ENCODE measurements at regions not wholly inside any gene's neighbourhood (a gene's known extent, or its start where the extent isn't known, plus 50 kb on each side); places are given as distances from the start of the nearest gene placed in this dataset.

GRCh38 chr2:46827274-46828134 is 88.1 kb downstream of the MCFD2 start:
- TF ChIP-seq CTCF (IDR thresholded peaks at IDR 0.05; ENCODE audit: borderline replicate concordance, extremely low read depth, low read length, poor library complexity, severe bottlenecking): no peak
- no peak for TF ChIP-seq EZH2 (IDR thresholded peaks at IDR 0.05; ENCODE audit: borderline replicate concordance, low read depth, low read length, severe bottlenecking)

Measured in DND-41 (cell line).